GM10266 (cell line): ENCODE measurements at regions not wholly inside any gene's neighbourhood (a gene's known extent, or its start where the extent isn't known, plus 50 kb on each side); places are given as distances from the start of the nearest gene placed in this dataset.

ENCODE experiments used
- DNase-seq: peaks from one replicate; pipeline ENCODE4 v3.0.0; 2012; ENCODE audit errors: extremely low spot score
- CTCF ChIP-seq: IDR thresholded peaks from 2 replicates; pipeline ENCODE4 v1.5.1; 2012; ENCODE audit warnings: mild to moderate bottlenecking, low read depth; ENCODE audit not compliant: control insufficient read depth, insufficient read depth; ENCODE audit errors: missing control alignments

- no peak for DNase-seq
- TF ChIP-seq CTCF = no peak
Observed at GRCh38 chr7:34454381-34454780, 203.6 kb upstream of the NPSR1 start.

GRCh38 chr7:34457329-34457728 lies 200.7 kb upstream of the NPSR1 start:
- DNase-seq = no peak
- no peak for TF ChIP-seq CTCF

GRCh38 chr7:34463830-34464229 lies 194.2 kb upstream of the NPSR1 start:
- TF ChIP-seq CTCF = no peak
- DNase-seq = no peak

GRCh38 chr7:34471844-34472243 lies 186.2 kb upstream of the NPSR1 start:
- DNase-seq = no peak
- TF ChIP-seq CTCF = no peak

- TF ChIP-seq CTCF = no peak
- DNase-seq = no peak
Observed at GRCh38 chr7:34486371-34486770, 171.6 kb upstream of the NPSR1 start.

GRCh38 chr7:34487391-34488115 lies 170.5 kb upstream of the NPSR1 start:
- TF ChIP-seq CTCF = no peak
- no peak for DNase-seq

GRCh38 chr7:34488766-34489165 lies 169.3 kb upstream of the NPSR1 start:
- DNase-seq = no peak
- no peak for TF ChIP-seq CTCF
